GM12864 (cell line): ENCODE measurements at regions not wholly inside any gene's neighbourhood (a gene's known extent, or its start where the extent isn't known, plus 50 kb on each side); places are given as distances from the start of the nearest gene placed in this dataset.
"Not testable (repeated sequence)": the region's sequence is repeated elsewhere in the genome, so short reads cannot be mapped to it uniquely, and the experiment has no call there.

Source experiments
- DNase-seq: peaks from one replicate; pipeline ENCODE4 v3.0.0-alpha.2; 2011; ENCODE audit warnings: low read depth
- H3K4me3 ChIP-seq: 2 replicates; pipeline ENCODE4 v1.5.1; 2011; ENCODE audit warnings: mild to moderate bottlenecking, low read depth, low read length, control low read depth
- CTCF ChIP-seq: IDR thresholded peaks from 2 replicates; pipeline ENCODE4 v1.5.1; 2011; ENCODE audit warnings: low read depth, mild to moderate bottlenecking, moderate library complexity, low read length, control low read depth, inconsistent platforms; ENCODE audit errors: missing control alignments

- TF ChIP-seq CTCF = no peak
- no peak for DNase-seq
- no peak overlapping the region for H3K4me3 ChIP-seq
Observed at GRCh38 chr15:59896663-59897074, 107.4 kb upstream of the FOXB1 start.

- DNase-seq = no peak
- no peak for TF ChIP-seq CTCF
- H3K4me3 ChIP-seq = no peak overlapping the region
Observed at GRCh38 chr15:59894835-59895234, 109.3 kb upstream of the FOXB1 start.

GRCh38 chr15:59892985-59893384 is 111.1 kb upstream of the FOXB1 start:
- DNase-seq = no peak
- no peak overlapping the region for H3K4me3 ChIP-seq
- no peak for TF ChIP-seq CTCF

- not testable (repeated sequence) for H3K4me3 ChIP-seq, DNase-seq
Observed at GRCh38 chr15:59887870-59888269, 116.2 kb upstream of the FOXB1 start.

GRCh38 chr15:59887211-59887610 is 116.9 kb upstream of the FOXB1 start:
- no peak overlapping the region for H3K4me3 ChIP-seq
- TF ChIP-seq CTCF = no peak
- no peak for DNase-seq

GRCh38 chr15:59886441-59886840 is 117.7 kb upstream of the FOXB1 start:
- H3K4me3 ChIP-seq = no peak overlapping the region
- DNase-seq = no peak
- TF ChIP-seq CTCF = no peak

GRCh38 chr15:59885832-59886231 is 118.3 kb upstream of the FOXB1 start:
- DNase-seq = no peak
- TF ChIP-seq CTCF = no peak
- H3K4me3 ChIP-seq = no peak overlapping the region
